Astrocyte (in vitro differentiated cells and primary cell): ENCODE measurements at regions not wholly inside any gene's neighbourhood (a gene's known extent, or its start where the extent isn't known, plus 50 kb on each side); places are given as distances from the start of the nearest gene placed in this dataset.
A peak's percentile ranks its signal among the peaks of the same experiment; 100 is the strongest.

Experiments used
- DNase-seq: peaks from one replicate; pipeline ENCODE4 v3.0.0-alpha.2; 2010; ENCODE audit warnings: low read depth
- FAIRE-seq: peaks from 2 replicates; lab custom pipeline; 2011; peaks lifted over from hg19 to GRCh38; lab: Jason Lieb, UNC
- H2AFZ ChIP-seq: 2 replicates; pipeline ENCODE4 v1.6.0; 2012; ENCODE audit warnings: low read depth, low read length, inconsistent platforms
- H3K27ac ChIP-seq: 2 replicates; pipeline ENCODE4 v1.5.1; 2011; ENCODE audit warnings: low read depth, low read length, inconsistent platforms
- H3K27me3 ChIP-seq: 2 replicates; pipeline ENCODE4 v1.6.0; 2011; ENCODE audit warnings: low read length, inconsistent platforms; ENCODE audit not compliant: insufficient read depth
- H3K36me3 ChIP-seq: 2 replicates; pipeline ENCODE4 v1.5.1; 2011; ENCODE audit warnings: low read length, inconsistent platforms; ENCODE audit not compliant: insufficient read depth
- H3K4me1 ChIP-seq: 2 replicates; pipeline ENCODE4 v1.5.1; 2011; ENCODE audit warnings: low read length, inconsistent platforms; ENCODE audit not compliant: insufficient read depth
- H3K4me2 ChIP-seq: 2 replicates; pipeline ENCODE4 v1.6.0; 2012; ENCODE audit warnings: low read length, inconsistent platforms
- H3K4me3 ChIP-seq: 2 replicates; pipeline ENCODE4 v1.5.1; 2011; ENCODE audit warnings: low read depth, mild to moderate bottlenecking, low read length, inconsistent platforms; ENCODE audit not compliant: insufficient read depth
- H3K79me2 ChIP-seq: 2 replicates; pipeline ENCODE4 v1.6.0; 2012; ENCODE audit warnings: mild to moderate bottlenecking, low read length, inconsistent platforms; ENCODE audit not compliant: insufficient read depth
- H3K9ac ChIP-seq: 2 replicates; pipeline ENCODE4 v1.6.0; 2012; ENCODE audit warnings: mild to moderate bottlenecking, low read length, inconsistent platforms
- H3K9me3 ChIP-seq: 2 replicates; pipeline ENCODE4 v1.5.1; 2012; ENCODE audit warnings: low read depth, mild to moderate bottlenecking, low read length, inconsistent platforms; ENCODE audit not compliant: insufficient read depth
- H4K20me1 ChIP-seq: 2 replicates; pipeline ENCODE4 v1.6.0; 2012; ENCODE audit warnings: low read length, inconsistent platforms; ENCODE audit not compliant: insufficient read depth
- H3K27ac Mint-ChIP-seq: one replicate; pipeline ENCODE4 v1.8.0; 2021; ENCODE audit warnings: mild to moderate bottlenecking, mixed read lengths; ENCODE audit not compliant: unreplicated experiment
- H3K27me3 Mint-ChIP-seq: one replicate; pipeline ENCODE4 v1.8.0; 2021; ENCODE audit warnings: low read depth, mixed read lengths; ENCODE audit not compliant: unreplicated experiment
- H3K36me3 Mint-ChIP-seq: one replicate; pipeline ENCODE4 v1.8.0; 2021; ENCODE audit warnings: low read depth, mixed read lengths; ENCODE audit not compliant: unreplicated experiment
- H3K4me1 Mint-ChIP-seq: one replicate; pipeline ENCODE4 v1.8.0; 2021; ENCODE audit warnings: low read depth, mixed read lengths; ENCODE audit not compliant: unreplicated experiment
- H3K4me3 Mint-ChIP-seq: one replicate; pipeline ENCODE4 v1.8.0; 2021; ENCODE audit warnings: mild to moderate bottlenecking, moderate library complexity, mixed read lengths; ENCODE audit not compliant: unreplicated experiment
- H3K9me3 Mint-ChIP-seq: one replicate; pipeline ENCODE4 v1.8.0; 2021; ENCODE audit warnings: mild to moderate bottlenecking, mixed read lengths; ENCODE audit not compliant: unreplicated experiment
- CTCF ChIP-seq: IDR thresholded peaks from 2 replicates; pipeline ENCODE4 v1.5.1; 2011; ENCODE audit warnings: low read depth, mild to moderate bottlenecking, inconsistent platforms, low read length, moderate library complexity; ENCODE audit not compliant: insufficient read depth
- EZH2 ChIP-seq: IDR thresholded peaks from 2 replicates; pipeline ENCODE4 v1.6.1; 2012; ENCODE audit warnings: mild to moderate bottlenecking, low read length, inconsistent platforms; ENCODE audit not compliant: insufficient read depth

GRCh38 chr1:117753232-117753631, 147.4 kb downstream of the TENT5C start:
- Histone ChIP-seq H3K9me3 (no peaks in the 10 kb centered on the region), H4K20me1 (no peaks in the 10 kb centered on the region), H2AFZ (peak overlapping the region; percentile 24), H3K4me3 (no peak overlapping the region), H3K27ac (no peak overlapping the region), H3K4me1 (peaks cover 9% of the 10 kb centered on the region), H3K79me2 (no peaks in the 10 kb centered on the region), H3K9ac (no peak overlapping the region), H3K4me2 (peak overlapping the region; percentile 78), H3K36me3 (no peaks in the 10 kb centered on the region), H3K27me3 (no peaks in the 10 kb centered on the region)
- Mint-ChIP-seq H3K36me3 (no peaks in the 10 kb centered on the region), H3K4me3 (no peak overlapping the region), H3K9me3 (peaks cover 6% of the 10 kb centered on the region), H3K27me3 (peaks cover 38% of the 10 kb centered on the region), H3K27ac (no peak overlapping the region), H3K4me1 (peaks cover 3% of the 10 kb centered on the region)
- DNase-seq (no peak), FAIRE-seq (no peak)
- TF ChIP-seq EZH2 (no peak), CTCF (no peak)

GRCh38 chr1:117753652-117754051, 147.8 kb downstream of the TENT5C start:
- Mint-ChIP-seq H3K27me3 (peaks cover 42% of the 10 kb centered on the region), H3K4me1 (peaks cover 3% of the 10 kb centered on the region), H3K27ac (no peak overlapping the region), H3K9me3 (peaks cover 2% of the 10 kb centered on the region), H3K4me3 (no peak overlapping the region), H3K36me3 (no peaks in the 10 kb centered on the region)
- peak overlapping the region; percentile 24 for H2AFZ ChIP-seq
- TF ChIP-seq EZH2 (no peak), CTCF (no peak)
- FAIRE-seq: peak; percentile 52
- no peaks in the 10 kb centered on the region for H3K36me3 ChIP-seq
- H3K4me3 ChIP-seq: no peak overlapping the region
- H3K79me2 ChIP-seq: no peaks in the 10 kb centered on the region
- no peaks in the 10 kb centered on the region for H3K9me3 ChIP-seq
- peak overlapping the region; percentile 78 for H3K4me2 ChIP-seq
- H3K9ac ChIP-seq: no peak overlapping the region
- no peak overlapping the region for H3K27ac ChIP-seq
- H3K4me1 ChIP-seq: peaks cover 12% of the 10 kb centered on the region
- no peaks in the 10 kb centered on the region for H4K20me1 ChIP-seq
- H3K27me3 ChIP-seq: no peaks in the 10 kb centered on the region
- peak; percentile 54 for DNase-seq

- Mint-ChIP-seq H3K9me3 (peaks cover 2% of the 10 kb centered on the region), H3K27me3 (peaks cover 42% of the 10 kb centered on the region), H3K27ac (no peak overlapping the region), H3K36me3 (no peaks in the 10 kb centered on the region), H3K4me1 (peaks cover 3% of the 10 kb centered on the region), H3K4me3 (no peak overlapping the region)
- Histone ChIP-seq H3K4me2 (peak overlapping the region; percentile 78), H3K27me3 (no peaks in the 10 kb centered on the region), H3K36me3 (no peaks in the 10 kb centered on the region), H3K4me3 (no peak overlapping the region), H3K79me2 (no peaks in the 10 kb centered on the region), H3K9me3 (no peaks in the 10 kb centered on the region), H4K20me1 (no peaks in the 10 kb centered on the region), H3K9ac (no peak overlapping the region), H3K27ac (no peak overlapping the region), H3K4me1 (peaks cover 18% of the 10 kb centered on the region), H2AFZ (no peak overlapping the region)
- DNase-seq (peak; percentile 42), FAIRE-seq (no peak)
- TF ChIP-seq CTCF (peak; percentile 83), EZH2 (no peak)
These were observed 148.5 kb downstream of the TENT5C start for GRCh38 chr1:117754061-117754969.
